ENCODE measurements at regions not wholly inside any gene's neighbourhood (a gene's known extent, or its start where the extent isn't known, plus 50 kb on each side); places are given as distances from the start of the nearest gene placed in this dataset.
A peak's percentile ranks its signal among the peaks of the same experiment; 100 is the strongest.
"Not testable (repeated sequence)": the region's sequence is repeated elsewhere in the genome, so short reads cannot be mapped to it uniquely, and the experiment has no call there.

DNA sequence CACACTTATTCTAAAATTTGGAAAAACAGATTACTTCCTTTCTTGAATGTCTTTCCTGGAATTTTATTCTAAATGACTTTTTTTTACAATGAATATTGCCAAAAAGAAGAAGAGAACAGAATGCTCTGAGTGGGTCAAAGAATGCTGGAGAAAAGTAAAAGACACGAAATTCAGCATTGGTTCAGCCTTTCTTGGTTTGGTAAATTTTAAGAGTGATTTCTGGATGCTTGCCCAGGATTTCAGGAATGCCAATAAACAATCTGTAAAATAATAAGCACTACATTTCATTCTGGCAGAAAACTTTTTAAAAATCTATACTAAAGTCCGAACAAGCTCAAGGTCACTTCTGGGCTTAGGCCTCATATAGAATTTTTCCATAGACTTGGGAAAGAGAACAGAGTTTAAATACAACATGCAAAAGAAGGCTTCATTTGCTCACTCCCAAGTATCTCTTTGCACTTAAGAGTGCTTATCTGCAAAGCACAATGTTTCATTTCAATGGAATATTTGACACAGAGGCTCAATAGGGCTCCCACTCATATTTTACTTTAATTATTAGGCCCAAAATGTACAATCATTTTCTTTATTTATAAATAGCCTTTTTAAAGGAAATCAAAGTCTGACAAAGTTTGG lies 359.5 kb upstream of the ANKRD30A start:
- DNase-seq (ENCODE audit: low read depth) = no peak

DNA sequence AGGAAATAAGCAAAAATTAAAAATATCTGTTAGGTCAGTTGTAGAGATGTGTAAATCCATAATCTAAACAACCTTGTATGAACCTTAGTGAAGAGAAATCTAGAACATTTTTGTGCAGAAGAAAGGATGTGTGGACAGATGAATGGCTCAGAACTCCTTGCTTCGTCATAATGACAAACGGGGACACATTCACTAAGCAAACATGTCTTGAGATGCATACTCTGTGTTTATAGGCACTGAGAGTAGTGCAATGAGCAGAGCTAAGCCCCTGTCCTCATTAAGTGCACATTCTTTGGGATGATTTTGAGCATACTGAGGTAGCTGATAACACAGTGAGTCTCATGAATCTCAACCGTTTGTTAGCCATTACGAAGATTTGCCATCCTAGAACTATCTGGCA lies 360.6 kb upstream of the ANKRD30A start:
- DNase-seq (ENCODE audit: low read depth) = no peak

DNA sequence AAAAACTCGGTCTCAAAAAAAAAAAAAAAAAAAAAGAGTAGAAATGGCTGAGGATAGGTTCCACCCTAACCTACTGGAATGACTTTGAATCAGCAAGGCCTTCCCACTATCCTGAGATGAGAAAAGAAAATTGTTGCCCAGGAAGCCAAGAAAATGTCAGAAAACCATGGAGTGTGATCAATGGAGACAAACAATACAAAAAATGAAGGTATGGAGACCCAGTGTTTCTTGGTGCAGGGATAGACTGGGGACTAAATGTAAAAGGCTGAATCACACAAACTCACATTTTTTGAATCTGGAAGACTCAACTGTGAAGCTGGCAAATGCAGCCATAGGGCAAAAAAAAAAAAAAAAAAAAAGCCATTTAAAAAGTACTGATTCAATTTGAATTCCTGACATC lies 364.3 kb upstream of the ANKRD30A start:
- DNase-seq (ENCODE audit: low read depth) = no peak

DNA sequence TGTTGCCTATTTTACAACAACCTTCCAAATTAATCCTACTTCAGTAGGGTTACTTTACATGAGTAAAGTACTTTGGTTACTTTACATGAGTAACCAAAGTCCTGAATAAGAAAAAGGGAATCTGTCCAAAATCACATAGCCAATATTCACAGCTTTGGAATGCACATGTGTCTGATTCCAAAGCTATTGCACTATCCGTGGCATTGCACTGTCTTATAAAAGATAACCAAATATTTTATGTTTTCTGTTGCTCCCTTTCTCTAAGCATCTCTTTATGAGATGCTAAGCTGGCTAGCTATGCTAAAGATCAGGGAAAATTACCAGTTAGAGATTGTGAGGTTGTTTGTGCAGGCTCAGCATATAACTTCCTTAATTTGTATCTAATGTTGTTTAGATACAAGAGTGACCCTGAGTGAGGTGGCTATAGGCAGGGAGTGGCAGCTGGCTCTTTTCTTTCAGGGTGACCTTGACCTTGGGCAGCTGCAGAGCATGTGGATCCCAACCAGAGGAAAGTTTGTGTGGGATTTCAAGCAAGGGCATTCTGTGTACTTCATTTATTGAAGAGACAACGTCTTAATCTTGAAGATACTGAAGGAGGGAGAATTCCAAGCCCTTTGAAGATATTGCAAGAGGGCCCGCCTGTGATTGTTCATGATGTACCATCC lies 366.1 kb upstream of the ANKRD30A start:
- peak; percentile 88 for DNase-seq (ENCODE audit: low read depth)

DNA sequence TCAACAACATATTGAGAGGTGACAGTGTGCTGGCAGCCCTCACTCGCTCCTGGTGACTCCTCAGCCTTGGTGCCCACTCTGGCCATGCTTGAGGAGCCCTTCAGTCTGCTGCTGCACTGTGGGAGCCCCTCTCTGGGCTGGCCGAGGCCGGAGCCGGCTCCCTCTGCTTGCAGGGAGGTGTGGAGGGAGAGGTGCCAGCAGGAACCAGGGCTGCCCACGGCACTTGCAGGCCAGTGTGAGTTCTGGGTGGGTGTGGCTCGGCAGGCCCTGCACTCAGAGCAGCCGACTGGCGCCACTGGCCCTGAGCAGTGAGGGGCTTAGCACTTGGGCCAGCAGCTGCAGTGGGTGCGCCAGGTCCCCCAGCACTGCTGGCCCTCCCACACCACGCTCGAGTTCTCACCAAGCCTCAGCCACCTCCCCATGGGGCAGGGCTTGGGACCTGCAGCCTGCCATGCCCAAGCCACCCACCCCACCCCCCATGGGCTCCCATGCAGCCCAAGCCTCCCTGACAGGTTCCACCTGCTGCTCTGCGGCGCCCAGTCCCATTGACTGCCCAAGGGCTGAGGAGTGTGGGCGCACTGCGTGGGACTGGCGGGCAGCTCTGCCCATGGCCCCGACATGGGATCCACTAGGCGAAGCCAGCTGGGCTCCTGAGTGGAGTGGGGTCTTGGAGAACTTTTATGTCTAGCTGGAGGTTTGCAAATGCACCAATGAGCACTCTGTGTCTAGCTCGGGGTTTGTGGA lies 377.1 kb upstream of the ANKRD30A start:
- no peak for DNase-seq (ENCODE audit: low read depth)

DNA sequence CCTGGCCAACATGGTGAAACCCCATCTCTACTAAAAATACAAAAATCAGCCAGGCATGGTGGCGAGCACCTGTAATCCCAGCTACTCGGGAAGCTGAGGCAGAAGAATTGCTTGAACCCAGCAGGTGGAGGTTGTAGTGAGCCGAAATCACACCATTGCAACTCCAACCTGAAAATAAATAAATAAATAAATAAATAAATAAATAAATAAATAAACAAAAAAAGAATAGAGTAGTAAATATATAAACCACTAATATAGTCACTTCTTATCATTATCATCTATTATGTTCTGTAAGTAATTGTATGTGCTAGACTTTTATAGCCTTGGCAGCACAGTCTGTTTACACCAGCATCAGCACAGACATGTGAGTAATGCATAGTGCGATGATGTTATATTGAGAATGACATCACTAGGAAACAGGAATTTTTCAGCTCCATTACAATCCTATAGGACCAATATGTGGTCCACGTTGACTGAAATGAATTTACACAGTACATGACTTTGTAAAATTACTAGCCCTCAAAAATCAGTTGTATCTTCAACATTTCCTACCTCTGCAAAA lies 385.4 kb upstream of the ANKRD30A start:
- no peak for DNase-seq (ENCODE audit: low read depth)

DNA sequence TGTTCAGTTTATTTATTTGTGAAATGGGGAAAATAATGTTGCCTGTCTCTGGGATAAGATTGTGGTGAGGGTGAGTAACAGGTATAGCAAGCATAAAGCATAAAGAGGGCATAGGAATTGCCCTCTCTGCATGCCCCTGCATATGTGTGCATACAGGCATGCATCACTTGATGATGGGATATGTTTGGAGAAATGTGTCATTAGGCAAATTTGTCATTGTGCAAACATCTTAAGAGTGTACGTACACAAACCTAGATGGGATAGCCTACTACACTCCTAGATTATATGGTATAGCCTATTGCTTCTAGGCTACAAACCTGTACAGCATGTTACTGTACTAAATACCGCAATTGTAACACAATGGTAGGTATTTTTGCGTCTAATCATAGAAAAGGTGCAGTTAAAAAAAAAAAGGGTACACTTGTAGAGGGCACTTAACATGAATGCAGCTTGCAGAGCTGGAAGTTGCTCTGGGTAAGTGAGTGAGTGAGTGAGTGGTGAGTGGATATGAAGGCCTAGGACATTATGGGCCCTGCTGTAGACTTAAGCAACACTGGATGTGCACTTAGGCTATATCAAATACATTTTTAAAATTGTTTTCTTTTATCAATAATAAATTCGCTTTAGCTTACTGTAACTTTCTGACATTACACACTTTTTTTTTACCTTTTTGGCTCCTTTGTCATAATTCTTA lies 386.5 kb upstream of the ANKRD30A start:
- DNase-seq (ENCODE audit: low read depth) = no peak

DNA sequence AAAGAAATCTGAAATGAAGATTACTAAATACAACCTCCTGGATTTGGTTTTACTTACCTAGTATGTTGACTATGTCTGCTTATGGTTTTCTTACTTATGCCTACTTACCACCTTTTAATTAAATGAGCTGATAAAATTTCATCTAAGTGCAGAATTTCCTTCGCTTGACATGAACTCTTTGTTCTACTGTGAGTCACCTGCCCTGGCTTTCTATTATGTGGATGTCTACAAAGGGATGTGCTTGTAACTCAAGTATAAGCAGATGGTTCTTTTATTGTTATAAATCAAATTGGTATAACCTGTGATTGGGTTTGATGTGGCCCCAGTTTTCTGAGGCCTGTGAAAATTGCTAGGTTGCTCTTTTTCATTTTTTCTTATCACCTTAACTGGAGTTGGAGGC lies 389.1 kb upstream of the ANKRD30A start:
- DNase-seq (ENCODE audit: low read depth) = no peak

DNA sequence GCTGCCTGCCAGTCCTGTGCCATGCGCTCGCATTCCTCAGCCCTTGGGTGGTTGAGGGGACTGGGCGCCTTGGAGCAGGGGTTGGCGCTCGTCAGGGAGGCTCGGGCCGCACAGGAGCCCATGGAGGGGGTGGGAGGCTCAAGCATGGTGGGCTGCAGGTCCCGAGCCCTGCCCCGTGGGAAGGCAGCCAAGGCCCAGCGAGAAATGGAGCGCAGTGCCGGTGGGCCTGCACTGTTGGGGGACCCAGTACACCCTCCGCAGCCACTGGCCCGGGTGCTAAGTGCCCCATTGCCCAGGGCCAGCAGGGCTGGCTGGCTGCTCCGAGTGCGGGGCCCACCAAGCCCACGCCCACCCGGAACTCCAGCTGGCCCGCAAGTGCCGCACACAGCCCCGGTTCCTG lies 390.8 kb upstream of the ANKRD30A start:
- not testable (repeated sequence) for DNase-seq (ENCODE audit: low read depth)

DNA sequence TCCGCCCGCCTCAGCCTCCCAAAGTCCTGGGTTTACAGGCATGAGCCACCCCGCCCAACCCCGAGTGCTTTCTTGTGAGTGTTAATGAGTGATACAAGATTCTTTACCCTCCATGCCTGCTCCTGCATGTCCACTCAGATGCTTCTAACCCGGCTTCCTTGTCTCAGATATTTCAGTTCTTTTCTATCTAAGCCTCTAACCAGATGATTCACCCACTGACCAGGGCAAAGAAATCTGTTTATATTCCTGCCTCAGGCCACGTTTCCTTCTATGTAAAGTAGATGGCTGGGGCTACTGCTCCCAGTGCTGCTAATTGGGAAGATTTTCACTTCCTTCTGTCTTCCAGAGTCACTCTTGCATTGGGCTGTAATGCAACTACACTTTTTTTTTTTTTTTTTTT lies 395.1 kb upstream of the ANKRD30A start:
- DNase-seq (ENCODE audit: low read depth) = peak; percentile 34

DNA sequence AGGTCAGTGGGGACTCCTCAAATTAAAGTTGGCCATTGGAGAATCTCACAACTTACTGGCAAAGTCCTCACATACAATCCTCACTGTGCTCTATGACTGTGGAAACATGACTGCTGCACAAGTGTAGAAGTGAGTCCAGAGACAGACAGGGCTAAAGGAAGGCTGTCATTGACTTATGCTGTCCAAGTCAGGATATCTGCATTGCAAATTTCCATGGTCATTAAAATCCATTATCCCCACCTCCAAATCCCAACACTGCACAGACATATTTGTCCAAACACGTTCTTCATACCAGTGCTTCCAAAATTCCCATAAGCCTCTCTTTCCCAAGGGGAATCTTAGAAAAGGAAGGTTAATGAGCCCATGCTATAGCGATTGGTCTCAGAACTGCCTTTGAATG lies 396.8 kb upstream of the ANKRD30A start:
- DNase-seq (ENCODE audit: low read depth) = no peak

DNA sequence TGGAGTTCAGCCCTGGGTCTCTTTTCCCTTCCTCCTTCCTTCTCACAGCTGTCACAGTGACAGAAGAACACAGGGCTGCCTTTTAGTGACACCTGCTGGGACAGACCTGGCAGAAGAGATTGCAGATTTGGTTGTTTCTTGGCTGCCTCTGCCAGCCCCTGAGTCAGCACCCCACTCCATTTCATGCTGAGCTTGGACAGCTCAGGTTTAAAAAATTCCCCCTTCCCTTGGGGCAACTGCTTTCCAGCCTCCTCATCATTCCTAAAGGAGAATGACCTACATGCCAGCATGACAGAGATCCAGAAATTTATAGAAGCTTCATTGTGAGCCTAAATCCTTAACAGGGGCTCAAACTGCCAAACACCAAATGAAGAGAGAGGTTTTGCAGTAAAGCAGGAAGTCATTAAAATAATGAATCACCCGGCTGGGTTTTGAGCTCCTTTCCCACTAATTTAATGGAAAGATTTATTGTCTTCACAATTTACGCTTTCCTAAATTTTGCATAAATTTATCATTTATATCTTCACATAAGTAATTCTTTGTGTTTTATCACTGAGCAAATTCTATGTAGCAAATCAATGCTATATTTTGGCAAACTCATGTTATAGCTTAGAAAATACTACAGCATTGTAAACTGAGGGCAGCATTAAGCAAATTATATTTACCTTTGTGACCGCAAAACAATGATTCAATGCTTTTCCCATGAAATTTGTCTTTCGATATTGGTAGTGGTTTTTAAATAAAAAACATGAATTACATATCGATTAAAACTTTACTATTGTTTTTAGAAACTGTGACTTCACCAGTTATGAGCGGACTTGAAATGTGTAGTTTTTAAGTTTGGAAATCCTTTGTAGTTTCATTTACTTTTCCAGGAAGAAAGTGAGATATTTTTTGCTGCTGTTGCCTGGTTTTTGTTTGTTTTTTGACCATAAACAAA lies 399.5 kb upstream of the ANKRD30A start:
- peak; percentile 57 for DNase-seq (ENCODE audit: low read depth)

DNA sequence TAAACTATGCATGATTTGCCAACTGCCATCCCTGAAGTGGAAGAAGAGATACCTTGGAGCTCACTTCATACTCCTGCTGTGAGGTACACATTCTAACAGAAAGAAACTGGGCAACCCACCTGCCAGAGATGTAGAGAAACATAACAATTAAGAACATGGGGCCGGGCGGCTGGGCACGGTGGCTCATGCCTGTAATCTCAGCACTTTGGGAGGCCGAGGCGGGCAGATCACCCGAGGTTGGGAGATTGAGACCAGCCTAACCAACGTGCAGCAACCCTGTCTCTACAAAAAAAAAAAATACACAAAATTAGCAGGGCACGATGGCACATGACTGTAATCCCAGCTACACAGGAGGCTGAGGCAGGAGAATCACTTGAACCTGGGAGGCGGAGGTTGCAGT lies 402.6 kb upstream of the ANKRD30A start:
- DNase-seq (ENCODE audit: low read depth) = no peak

DNA sequence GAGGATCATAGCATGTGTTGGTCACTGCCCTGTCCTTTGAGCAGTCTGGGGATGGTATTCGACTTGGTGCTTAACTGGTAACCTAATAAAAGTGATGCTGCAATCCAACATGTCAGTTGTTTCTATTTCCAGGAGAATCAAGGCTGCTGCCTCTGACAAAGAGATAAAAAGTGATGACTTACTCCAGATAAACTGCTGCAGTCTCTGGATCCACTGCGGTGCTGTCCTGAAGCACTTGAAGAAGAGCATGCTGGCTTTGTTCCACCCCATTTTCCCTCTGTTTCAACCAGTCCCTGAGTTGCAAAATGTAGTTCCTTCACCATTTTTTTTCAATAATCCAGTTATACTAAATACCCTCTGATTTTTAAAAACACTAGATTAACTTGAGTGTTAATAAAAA lies 403.5 kb upstream of the ANKRD30A start:
- peak; percentile 72 for DNase-seq (ENCODE audit: low read depth)

DNA sequence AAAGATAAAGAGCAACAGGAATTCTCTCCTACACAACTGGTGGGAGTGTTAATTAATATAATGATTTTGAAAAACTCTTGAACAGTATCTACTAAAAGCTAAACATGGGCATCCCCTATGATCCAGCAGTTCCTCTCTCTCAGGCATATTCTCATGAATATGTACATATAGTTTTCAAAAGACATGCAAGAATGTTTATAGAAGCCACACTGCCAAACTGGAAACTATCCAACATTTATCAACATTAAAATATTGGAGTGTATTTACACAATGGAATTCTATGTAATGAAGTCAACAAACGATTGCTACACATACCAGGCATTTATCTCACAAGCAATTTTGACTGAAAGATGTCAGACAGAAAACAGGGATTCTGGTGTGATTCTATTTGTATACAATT lies 404.5 kb upstream of the ANKRD30A start:
- no peak for DNase-seq (ENCODE audit: low read depth)

DNA sequence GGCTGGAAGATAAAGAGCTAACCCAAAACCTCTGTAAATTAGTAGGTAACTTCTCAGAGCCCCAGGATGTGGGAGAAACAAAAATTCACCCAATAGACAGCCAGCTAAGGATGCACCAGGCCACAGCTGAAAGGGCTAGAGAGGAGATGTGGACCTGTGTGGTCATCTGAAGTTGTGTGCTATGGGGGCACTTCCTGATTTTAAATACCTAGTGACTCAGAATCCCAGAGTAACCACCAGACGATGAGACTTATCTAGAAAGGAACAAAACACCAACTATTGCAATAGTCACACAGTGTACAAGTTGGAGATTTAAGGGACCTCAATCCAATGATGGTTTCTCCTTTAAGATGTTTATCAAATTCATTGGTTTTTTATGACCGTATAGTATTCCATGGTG lies 408.3 kb upstream of the ANKRD30A start:
- DNase-seq (ENCODE audit: low read depth) = no peak

DNA sequence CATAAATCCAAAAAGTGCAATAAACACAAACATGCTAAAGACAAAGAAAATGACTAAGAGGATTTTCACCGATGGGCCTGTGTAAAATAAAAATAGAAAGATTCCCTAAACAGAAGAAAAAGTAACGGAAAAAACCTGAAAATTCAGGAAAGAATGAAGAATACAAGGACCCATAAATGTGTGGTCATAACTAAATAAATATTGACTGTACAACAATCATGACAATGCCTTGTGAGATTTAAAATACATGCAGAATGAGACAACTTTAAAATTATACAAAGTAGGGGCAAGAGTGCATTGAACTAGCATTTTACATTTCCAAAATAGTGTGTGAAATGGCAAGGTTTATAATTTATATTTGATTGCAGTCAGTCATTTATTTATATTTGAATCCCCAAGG lies 409.1 kb upstream of the ANKRD30A start:
- DNase-seq (ENCODE audit: low read depth) = no peak

DNA sequence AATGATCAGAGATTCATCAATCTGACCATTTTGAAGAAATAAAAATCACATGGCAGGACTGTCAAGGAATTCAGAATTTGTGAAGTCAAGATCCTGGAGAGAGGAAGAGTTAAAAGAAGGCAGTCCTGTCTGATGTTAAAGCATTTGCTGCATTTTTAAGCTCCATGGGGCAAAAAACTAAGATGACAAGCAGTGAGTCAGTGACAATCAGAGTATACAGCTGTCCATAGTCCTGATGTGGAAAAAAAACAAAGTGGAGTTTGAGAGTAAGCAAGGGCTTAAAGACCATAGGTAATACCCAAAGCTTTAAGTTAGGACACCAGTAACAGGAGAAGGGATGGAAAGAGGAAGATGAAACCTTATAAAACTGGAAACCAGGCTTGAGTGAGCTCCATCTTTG lies 412.7 kb upstream of the ANKRD30A start:
- DNase-seq (ENCODE audit: low read depth) = no peak

DNA sequence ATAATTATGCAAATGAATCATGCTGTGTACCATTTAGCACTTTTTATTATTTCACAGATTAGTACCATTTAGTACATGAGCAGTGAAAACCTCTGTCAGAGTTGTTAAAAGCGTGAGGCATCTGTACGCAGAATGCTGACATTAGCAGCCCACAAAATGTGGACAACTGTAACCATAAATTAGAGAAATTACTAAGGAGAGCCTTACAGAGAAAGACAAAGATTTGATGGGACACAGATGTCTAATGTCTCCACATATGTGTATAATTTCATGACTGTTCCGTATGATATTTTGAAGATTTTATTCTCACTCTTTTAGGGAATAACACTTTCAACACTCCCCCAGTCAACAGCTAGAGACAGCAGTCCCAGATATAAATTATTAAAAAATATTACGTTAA lies 414.0 kb upstream of the ANKRD30A start:
- no peak for DNase-seq (ENCODE audit: low read depth)

DNA sequence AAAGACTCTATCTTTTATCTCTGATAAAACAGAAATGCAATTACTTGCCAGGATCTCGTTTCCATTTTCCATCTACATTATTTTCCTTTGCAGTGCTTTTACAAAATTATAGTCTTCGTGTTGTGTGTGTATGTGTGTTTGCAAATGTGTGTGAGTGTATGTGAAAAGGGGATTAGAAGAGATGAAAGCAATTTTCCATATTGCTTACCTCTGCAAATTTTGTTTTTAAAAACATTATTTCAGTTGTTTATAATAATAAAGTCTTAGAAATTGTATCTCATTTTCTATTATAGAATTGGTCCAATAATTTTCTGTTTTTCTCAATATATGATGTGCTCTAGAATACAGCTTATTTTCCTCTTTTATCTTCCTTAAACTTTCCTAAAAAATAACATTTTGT lies 421.3 kb upstream of the ANKRD30A start:
- DNase-seq (ENCODE audit: low read depth) = no peak

DNA sequence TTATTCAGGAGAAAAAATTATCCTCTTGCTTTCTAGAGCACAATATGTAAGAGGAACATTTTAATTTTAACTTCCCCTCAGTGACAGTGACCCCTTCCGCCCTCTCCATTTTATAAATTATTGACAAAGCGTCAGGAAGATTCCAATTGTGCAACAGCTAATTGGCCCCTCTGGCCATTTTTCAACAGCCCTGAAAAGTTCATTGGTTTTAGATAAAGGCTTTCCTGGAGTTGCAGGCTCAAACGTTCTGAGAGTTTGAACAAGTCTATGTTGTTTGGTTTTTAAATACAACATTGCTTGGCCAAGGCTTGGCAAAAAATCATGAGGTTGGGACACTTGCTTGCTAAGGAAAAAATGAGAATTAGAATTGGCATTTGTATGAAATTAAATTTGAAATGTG lies 422.2 kb upstream of the ANKRD30A start:
- no peak for DNase-seq (ENCODE audit: low read depth)

All from amniotic epithelial cell (primary cell).